PC-3 (cell line): ENCODE measurements at regions not wholly inside any gene's neighbourhood (a gene's known extent, or its start where the extent isn't known, plus 50 kb on each side); places are given as distances from the start of the nearest gene placed in this dataset.

ENCODE experiments used
- EZH2phosphoT487 ChIP-seq: fragments of 300-600 bp; sonication (generic); IDR thresholded peaks from 2 replicates; pipeline ENCODE4 v1.6.1; 2018; ENCODE audit warnings: mild to moderate bottlenecking, antibody characterized with exemption, low read length, borderline replicate concordance
- TF ChIP-seq, protein P1 (sequence below): fragments of 300-600 bp; sonication (generic); conservative IDR thresholded peaks from 2 replicates; pipeline ENCODE4 v1.5.1; 2017; ENCODE audit warnings: antibody characterized with exemption, low read depth, mild to moderate bottlenecking, low read length

DNA sequence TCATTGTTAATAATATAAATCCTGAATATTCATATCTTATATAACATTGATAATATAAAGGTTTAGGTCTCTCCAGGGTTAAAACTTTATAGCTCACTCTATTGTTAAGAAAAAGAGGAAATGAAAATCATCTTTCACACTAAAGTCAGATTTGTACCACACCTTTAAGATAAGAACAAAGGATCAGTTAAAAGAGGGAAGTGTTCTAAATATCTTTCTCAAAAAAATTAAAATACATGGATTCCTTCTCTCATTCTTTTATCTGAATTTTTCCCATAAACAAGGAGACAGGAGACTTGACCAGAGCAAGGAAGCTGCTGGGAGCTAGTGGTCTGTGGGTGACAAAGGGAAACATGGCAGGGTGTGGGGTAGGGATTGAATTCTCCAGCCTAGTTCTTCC lies 323.0 kb upstream of the CPXCR1 start:
- TF ChIP-seq, protein P1, sequence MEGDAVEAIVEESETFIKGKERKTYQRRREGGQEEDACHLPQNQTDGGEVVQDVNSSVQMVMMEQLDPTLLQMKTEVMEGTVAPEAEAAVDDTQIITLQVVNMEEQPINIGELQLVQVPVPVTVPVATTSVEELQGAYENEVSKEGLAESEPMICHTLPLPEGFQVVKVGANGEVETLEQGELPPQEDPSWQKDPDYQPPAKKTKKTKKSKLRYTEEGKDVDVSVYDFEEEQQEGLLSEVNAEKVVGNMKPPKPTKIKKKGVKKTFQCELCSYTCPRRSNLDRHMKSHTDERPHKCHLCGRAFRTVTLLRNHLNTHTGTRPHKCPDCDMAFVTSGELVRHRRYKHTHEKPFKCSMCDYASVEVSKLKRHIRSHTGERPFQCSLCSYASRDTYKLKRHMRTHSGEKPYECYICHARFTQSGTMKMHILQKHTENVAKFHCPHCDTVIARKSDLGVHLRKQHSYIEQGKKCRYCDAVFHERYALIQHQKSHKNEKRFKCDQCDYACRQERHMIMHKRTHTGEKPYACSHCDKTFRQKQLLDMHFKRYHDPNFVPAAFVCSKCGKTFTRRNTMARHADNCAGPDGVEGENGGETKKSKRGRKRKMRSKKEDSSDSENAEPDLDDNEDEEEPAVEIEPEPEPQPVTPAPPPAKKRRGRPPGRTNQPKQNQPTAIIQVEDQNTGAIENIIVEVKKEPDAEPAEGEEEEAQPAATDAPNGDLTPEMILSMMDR: no peak
- no peak for TF ChIP-seq EZH2phosphoT487
